KBM-7 (cell line): ENCODE measurements at regions not wholly inside any gene's neighbourhood (a gene's known extent, or its start where the extent isn't known, plus 50 kb on each side); places are given as distances from the start of the nearest gene placed in this dataset.

Experiments used
- DNase-seq: peaks from one replicate; pipeline ENCODE4 v3.0.0-alpha.2; 2015
- in situ Hi-C: fragments of 300-500 bp; cut with MboI; formaldehyde crosslinking; loops from 2 replicates; pipeline ENCODE4 v1.14.3; 2020; ENCODE audit warnings: low sequenced_read_pairs, low pct_unique_long_range_greater_than_20kb, mixed read lengths

GRCh38 chr5:36355516-36355915 lies 53.8 kb upstream of the RANBP3L start:
- in situ Hi-C loops, result no loop called here
- DNase-seq, result no peak

DNA sequence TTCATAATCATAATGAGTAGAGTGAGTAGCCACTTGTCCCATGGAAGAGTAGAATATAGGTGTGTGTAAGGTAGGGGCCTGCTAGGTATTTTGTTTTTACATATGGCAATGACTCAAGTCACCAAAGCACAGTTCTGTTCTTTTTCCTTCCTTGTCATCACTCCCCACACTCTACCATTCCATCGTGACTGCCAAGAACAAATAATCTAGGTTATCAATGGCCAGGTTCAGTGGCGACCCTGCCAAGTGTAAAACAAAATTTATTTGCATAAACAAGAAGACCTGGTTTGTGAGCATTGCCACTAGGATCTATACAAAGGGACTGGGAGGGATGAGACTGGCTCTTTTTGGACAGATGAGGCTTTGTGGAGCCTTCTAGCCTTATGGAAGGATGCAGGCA lies 55.2 kb upstream of the RANBP3L start:
- in situ Hi-C loops, result no loop called here
- no peak for DNase-seq

GRCh38 chr5:36357391-36357975 lies 55.8 kb upstream of the RANBP3L start:
- in situ Hi-C loops, result no loop called here
- DNase-seq, result peak; percentile 8

GRCh38 chr5:36359267-36359666 lies 57.6 kb upstream of the RANBP3L start:
- no peak for DNase-seq
- in situ Hi-C loops, result no loop called here

- in situ Hi-C loops, result no loop called here
- no peak for DNase-seq
Measured at GRCh38 chr5:36360307-36360706, 58.6 kb upstream of the RANBP3L start.

GRCh38 chr5:36363101-36363500 lies 61.4 kb upstream of the RANBP3L start:
- in situ Hi-C loops, result no loop called here
- no peak for DNase-seq

GRCh38 chr5:36363744-36364143 lies 62.0 kb upstream of the RANBP3L start:
- in situ Hi-C loops, result no loop called here
- DNase-seq, result no peak

DNA sequence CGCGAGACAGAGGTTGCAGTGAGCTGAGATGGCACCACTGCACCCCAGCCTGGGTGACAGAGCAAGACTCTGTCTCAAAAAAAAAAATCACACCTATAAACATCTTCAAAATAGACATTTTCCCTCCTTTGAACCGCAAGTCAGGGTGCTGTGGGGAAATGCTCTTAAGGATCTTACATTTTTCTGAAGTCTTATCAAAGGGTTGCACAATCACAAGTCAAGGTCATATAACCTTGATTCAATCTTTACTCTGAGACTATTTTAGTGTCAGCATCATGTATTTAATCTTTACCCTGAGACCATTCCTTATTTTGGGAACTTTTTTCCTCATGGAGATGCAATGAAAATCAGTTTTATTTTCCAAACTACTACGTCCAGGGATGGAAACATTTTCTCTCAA lies 62.8 kb upstream of the RANBP3L start:
- in situ Hi-C loops, result no loop called here

GRCh38 chr5:36365896-36366295 lies 64.2 kb upstream of the RANBP3L start:
- peak; percentile 16 for DNase-seq
- in situ Hi-C loops, result no loop called here

More for the DNA sequence above, 62.8 kb upstream of the RANBP3L start:
- no peak for DNase-seq

DNA sequence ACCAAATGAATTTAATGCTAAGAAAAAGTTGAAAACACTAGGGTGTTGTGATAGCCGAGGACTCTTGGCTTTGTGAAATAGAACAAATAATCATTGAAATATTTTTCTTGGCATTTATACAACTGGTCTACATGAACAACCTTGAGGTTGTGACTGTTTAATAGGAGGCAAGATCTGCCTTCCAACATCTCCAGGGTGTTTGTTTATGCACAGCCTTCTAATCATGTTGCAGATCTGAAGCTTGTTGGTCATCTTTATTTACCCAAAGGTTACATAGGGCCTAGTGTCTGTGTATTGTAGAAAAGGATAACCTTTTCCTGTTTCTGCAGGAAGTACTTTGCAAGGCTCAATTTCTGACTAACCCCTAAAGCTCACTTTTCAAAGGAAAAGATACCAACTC lies 65.2 kb upstream of the RANBP3L start:
- DNase-seq, result no peak
- in situ Hi-C loops, result no loop called here

DNA sequence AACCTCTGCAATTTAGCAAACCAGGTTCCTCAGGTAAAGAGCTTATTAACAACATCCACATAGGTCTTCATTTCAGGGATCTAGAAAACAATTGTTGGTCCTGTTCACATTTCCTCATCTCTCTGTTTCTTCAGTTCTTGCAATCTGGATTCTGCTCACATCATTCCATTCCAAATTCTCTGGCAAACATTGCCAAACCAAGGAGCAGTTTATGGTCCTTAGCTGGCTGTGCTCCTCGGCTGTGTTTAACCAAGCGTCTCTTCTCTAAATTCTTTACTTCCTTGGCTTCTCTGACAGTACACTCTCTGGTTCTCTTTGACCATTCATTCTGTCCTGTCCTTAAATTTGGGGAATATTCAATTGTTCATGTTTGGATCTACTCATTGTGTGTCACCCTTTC lies 65.8 kb upstream of the RANBP3L start:
- no peak for DNase-seq
- in situ Hi-C loops, result no loop called here

- DNase-seq, result no peak
- in situ Hi-C loops, result no loop called here
Measured at GRCh38 chr5:36369219-36369690, 67.6 kb upstream of the RANBP3L start.

DNA sequence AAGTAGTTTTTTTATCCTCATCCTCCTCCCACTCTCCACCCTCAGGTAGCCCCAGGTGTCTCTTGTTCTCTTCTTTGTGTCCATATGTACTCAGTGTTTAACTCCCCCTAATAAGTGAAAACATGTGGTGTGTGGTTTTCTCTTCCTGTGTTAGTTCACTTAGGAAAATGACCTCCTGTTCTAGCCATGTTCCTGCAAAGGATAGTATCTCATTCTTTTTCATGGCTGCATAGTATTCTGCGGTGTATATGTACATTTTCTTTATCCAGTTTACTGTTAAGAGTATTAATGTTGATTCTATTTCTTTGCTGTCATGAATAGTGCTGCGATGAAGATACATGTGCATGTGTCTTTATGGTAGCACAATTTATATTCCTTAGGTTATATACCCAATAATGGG lies 68.4 kb upstream of the RANBP3L start:
- DNase-seq, result no peak
- in situ Hi-C loops, result no loop called here

GRCh38 chr5:36371366-36371765 lies 69.7 kb upstream of the RANBP3L start:
- in situ Hi-C loops, result no loop called here
- DNase-seq, result no peak

GRCh38 chr5:36373527-36374086 lies 71.9 kb upstream of the RANBP3L start:
- in situ Hi-C loops, result no loop called here
- peak; percentile 81 for DNase-seq

DNA sequence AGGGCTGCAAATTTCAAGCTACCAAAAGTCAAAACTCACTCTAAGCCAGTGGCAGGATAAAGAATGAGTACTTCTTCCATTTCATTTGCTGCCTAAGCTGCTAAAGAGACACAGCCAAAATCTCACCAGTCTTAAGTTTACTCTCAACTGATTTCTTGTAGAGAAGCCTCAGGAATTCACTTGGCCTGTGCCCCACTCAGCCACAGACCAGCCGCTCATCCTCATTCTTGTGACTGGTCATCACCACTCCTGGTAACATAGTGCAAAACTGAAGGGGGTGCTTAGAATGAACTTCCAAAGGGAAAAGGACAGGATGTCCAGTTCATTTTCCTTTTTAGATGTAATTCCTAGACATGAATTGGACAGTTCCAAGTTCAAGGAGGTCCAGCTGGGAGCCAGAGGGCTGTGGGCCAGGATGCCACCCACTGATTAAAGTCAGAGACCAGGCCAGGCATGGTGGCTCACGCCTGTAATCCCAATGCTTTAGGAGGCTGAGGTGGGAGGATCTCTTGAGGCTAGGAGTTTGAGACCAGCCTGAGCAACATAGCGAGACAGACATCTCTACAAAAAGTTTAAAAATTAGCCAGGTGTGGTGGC lies 72.7 kb upstream of the RANBP3L start:
- in situ Hi-C loops, result no loop called here
- DNase-seq, result no peak

DNA sequence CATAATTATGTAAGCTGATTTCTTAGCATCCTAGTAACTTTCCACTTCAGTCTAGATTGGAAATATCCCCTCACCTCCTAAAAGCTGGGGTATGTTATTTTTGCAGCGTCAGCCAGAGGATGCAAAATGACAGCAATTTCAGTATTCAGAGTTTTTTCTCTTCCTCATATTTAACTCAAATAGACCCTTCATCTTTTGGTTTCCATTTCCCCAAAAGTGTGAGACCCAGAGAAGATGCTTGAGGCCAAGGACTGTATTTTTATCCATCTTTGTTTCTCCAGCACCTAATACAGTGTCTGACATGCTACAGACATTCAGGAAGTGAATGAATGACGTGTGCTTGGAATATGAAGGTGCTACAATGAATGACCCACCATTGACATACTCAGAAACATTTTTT lies 75.5 kb upstream of the RANBP3L start:
- DNase-seq, result no peak
- in situ Hi-C loops, result no loop called here

DNA sequence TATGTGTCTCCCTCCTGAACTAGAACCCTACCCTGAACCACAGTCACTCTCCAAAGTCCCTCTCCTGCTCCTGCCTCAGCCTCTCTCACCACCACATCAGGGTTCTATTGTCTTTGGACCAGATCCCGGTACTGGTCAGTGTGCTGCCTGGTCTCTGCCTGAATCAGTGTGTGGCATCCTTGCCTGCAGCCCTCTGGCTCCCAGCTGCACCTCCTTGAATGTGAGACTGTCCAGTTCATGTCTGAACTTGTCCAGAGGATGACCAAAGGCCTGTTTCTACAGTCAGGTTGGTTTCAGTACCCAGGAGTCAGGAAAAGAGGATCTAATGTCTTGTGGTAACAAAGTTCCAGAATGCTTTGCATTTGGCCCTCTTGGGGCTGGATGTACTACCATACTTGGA lies 76.8 kb upstream of the RANBP3L start:
- in situ Hi-C loops, result no loop called here
- no peak for DNase-seq

- DNase-seq, result no peak
- in situ Hi-C loops, result no loop called here
Measured at GRCh38 chr5:36382890-36383289, 81.2 kb upstream of the RANBP3L start.

- no peak for DNase-seq
- in situ Hi-C loops, result no loop called here
Measured at GRCh38 chr5:36383942-36384341, 82.2 kb upstream of the RANBP3L start.

- DNase-seq, result no peak
- in situ Hi-C loops, result no loop called here
Measured at GRCh38 chr5:36384845-36385244, 83.1 kb upstream of the RANBP3L start.
